ENCODE measurements at regions not wholly inside any gene's neighbourhood (a gene's known extent, or its start where the extent isn't known, plus 50 kb on each side); places are given as distances from the start of the nearest gene placed in this dataset.
"Not testable (repeated sequence)": the region's sequence is repeated elsewhere in the genome, so short reads cannot be mapped to it uniquely, and the experiment has no call there.

DNA sequence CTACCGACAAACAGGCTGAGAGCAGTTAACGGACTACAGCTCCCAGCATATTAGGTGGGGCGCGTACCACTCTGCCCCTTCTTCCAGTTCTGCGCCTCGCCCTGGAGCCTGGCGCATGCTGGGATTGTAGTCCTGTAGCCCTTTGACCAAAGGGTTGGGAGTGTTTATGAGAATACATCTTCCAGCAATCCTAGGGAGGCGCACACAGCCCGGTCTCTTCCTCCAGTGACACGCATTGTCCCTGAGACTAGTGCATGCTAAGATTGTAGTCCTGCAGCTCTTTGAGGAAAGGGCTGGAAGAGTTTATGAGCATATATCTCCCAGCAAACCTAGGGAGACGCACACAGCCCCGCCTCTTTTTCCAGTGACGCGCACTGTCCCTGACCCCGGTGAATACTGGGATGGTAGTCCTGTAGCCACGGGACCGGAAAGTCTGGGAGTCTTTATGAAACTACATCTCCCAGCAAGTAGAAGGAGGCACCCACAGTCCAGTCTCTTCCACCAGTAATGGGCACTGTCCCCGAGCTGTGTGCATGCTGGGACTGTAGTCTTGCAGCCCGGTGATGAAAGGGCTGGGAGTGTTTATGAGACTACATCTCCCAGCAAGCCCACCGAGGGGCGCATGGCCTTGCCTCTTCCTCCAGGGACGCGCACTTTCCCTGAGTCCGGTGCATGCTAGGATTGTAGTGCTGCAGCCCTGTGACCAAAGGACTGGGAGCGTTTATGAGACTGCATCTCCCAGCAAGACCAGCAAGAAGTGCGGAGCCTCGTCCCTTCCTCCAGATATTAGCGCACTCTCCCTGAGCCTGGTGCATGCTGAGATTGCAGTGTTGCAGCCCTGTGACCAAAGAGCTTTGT is 1812.2 kb upstream of the DEFB115 start:
- TF ChIP-seq, protein P1, sequence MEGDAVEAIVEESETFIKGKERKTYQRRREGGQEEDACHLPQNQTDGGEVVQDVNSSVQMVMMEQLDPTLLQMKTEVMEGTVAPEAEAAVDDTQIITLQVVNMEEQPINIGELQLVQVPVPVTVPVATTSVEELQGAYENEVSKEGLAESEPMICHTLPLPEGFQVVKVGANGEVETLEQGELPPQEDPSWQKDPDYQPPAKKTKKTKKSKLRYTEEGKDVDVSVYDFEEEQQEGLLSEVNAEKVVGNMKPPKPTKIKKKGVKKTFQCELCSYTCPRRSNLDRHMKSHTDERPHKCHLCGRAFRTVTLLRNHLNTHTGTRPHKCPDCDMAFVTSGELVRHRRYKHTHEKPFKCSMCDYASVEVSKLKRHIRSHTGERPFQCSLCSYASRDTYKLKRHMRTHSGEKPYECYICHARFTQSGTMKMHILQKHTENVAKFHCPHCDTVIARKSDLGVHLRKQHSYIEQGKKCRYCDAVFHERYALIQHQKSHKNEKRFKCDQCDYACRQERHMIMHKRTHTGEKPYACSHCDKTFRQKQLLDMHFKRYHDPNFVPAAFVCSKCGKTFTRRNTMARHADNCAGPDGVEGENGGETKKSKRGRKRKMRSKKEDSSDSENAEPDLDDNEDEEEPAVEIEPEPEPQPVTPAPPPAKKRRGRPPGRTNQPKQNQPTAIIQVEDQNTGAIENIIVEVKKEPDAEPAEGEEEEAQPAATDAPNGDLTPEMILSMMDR (conservative IDR thresholded peaks at IDR 0.05; ENCODE audit: low read depth, low read length) = not testable (repeated sequence)
- not testable (repeated sequence) for TF ChIP-seq EZH2 (IDR thresholded peaks at IDR 0.05; ENCODE audit: low read length, unreplicated experiment); EZH2phosphoT487 (IDR thresholded peaks at IDR 0.05; ENCODE audit: borderline replicate concordance, low read length)
